ENCODE measurements at regions not wholly inside any gene's neighbourhood (a gene's known extent, or its start where the extent isn't known, plus 50 kb on each side); places are given as distances from the start of the nearest gene placed in this dataset.

DNA sequence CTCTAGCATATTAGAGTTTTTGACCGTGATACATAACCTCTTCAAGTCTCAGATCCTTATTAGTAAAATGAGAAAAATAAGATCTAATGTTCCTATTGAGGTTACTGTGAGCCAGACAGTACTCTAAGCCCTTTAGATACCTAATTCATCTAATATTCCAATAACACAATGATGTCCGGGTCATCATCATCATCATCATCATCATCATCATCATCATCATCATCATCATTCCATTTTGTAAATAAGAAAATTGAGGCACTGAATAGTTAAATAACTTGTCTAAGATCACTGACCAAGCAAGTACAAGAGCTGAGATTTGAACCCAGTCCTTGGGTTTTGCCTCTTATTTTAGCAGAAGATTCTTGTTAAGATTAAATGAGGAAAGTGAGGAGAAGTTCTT lies 643.0 kb downstream of the HDGFL1 start:
- Histone ChIP-seq H3K36me3 (no peaks in the 10 kb centered on the region), H3K9me3 (peaks cover 11% of the 10 kb centered on the region), H3K4me1 (peaks cover 3% of the 10 kb centered on the region; the same call in 1 of the 2 replicates), H3K4me3 (ENCODE audit: low read depth, low read length) (no peak overlapping the region), H3K27me3 (no peaks in the 10 kb centered on the region)
- DNase-seq: no peak
- TF ChIP-seq, protein P1, sequence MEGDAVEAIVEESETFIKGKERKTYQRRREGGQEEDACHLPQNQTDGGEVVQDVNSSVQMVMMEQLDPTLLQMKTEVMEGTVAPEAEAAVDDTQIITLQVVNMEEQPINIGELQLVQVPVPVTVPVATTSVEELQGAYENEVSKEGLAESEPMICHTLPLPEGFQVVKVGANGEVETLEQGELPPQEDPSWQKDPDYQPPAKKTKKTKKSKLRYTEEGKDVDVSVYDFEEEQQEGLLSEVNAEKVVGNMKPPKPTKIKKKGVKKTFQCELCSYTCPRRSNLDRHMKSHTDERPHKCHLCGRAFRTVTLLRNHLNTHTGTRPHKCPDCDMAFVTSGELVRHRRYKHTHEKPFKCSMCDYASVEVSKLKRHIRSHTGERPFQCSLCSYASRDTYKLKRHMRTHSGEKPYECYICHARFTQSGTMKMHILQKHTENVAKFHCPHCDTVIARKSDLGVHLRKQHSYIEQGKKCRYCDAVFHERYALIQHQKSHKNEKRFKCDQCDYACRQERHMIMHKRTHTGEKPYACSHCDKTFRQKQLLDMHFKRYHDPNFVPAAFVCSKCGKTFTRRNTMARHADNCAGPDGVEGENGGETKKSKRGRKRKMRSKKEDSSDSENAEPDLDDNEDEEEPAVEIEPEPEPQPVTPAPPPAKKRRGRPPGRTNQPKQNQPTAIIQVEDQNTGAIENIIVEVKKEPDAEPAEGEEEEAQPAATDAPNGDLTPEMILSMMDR (IDR thresholded peaks at IDR 0.05; ENCODE audit: low read depth, low read length): no peak

DNA sequence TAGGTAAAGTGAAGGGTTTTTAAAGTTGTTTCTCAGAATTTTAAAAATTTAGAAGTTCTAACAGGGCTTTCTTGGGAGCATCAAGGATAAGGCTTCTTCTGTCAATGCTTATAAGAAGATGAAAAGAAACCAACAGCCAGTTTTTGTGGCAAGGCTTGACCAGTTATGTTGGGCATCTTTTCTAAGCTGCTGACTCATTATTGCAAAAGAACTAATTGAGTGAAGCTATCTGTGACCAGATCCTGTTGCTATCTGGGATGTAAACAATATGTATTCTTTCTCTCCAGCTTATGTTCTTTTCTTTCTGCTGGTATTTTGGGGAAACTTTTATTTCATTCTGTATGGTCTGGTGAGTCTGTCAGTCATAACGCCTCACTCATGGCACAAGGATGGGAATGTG lies 643.8 kb downstream of the HDGFL1 start:
- Histone ChIP-seq H3K27me3 (no peaks in the 10 kb centered on the region), H3K36me3 (no peaks in the 10 kb centered on the region), H3K4me1 (peaks cover 3% of the 10 kb centered on the region; the same call in 1 of the 2 replicates), H3K4me3 (ENCODE audit: low read depth, low read length) (no peak overlapping the region), H3K9me3 (peaks cover 5% of the 10 kb centered on the region)
- TF ChIP-seq, protein P1 (IDR thresholded peaks at IDR 0.05; ENCODE audit: low read depth, low read length): no peak
- DNase-seq: no peak

- H3K27me3 ChIP-seq: no peaks in the 10 kb centered on the region
- peaks cover 6% of the 10 kb centered on the region for H3K4me1 ChIP-seq
- DNase-seq: no peak
- TF ChIP-seq, protein P1 (IDR thresholded peaks at IDR 0.05; ENCODE audit: low read depth, low read length): no peak
- no peak overlapping the region for H3K4me3 ChIP-seq (ENCODE audit: low read depth, low read length)
- H3K9me3 ChIP-seq: peaks cover 1% of the 10 kb centered on the region
- no peaks in the 10 kb centered on the region for H3K36me3 ChIP-seq
These were observed 644.3 kb downstream of the HDGFL1 start for GRCh38 chr6:23213651-23214050.

- TF ChIP-seq, protein P1 (IDR thresholded peaks at IDR 0.05; ENCODE audit: low read depth, low read length): no peak
- peak; percentile 72 for DNase-seq
- Histone ChIP-seq H3K4me3 (ENCODE audit: low read depth, low read length) (no peak overlapping the region), H3K36me3 (no peaks in the 10 kb centered on the region), H3K4me1 (peaks cover 11% of the 10 kb centered on the region), H3K9me3 (no peaks in the 10 kb centered on the region), H3K27me3 (no peaks in the 10 kb centered on the region)
These were observed 649.4 kb downstream of the HDGFL1 start for GRCh38 chr6:23218751-23219150.

DNA sequence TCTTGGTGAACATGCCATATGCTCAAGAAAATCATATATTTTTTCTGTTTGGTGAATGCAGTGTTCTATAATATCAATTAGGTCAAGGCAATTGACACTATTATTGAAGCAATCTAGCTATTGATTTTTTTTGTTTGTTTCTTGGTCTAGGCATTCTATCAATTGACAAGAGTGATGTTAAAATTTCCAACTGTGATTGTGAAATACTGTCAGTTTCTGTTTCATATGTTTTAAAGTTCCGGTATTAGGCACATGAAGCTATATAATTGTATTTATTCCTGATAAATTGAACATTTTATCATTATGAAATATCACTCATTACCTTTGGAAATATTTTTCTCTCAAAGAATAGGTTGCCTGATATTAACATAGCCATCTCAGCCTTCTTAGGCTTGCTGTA lies 653.4 kb downstream of the HDGFL1 start:
- no peak for DNase-seq
- Histone ChIP-seq H3K4me1 (peaks cover 8% of the 10 kb centered on the region), H3K27me3 (no peaks in the 10 kb centered on the region), H3K4me3 (ENCODE audit: low read depth, low read length) (no peak overlapping the region), H3K9me3 (no peaks in the 10 kb centered on the region), H3K36me3 (no peaks in the 10 kb centered on the region)
- TF ChIP-seq, protein P1 (IDR thresholded peaks at IDR 0.05; ENCODE audit: low read depth, low read length): no peak

- no peak for DNase-seq
- H3K27me3 ChIP-seq: no peaks in the 10 kb centered on the region
- H3K9me3 ChIP-seq: no peaks in the 10 kb centered on the region
- H3K36me3 ChIP-seq: no peaks in the 10 kb centered on the region
- no peak overlapping the region for H3K4me3 ChIP-seq (ENCODE audit: low read depth, low read length)
- TF ChIP-seq, protein P1 (IDR thresholded peaks at IDR 0.05; ENCODE audit: low read depth, low read length): no peak
- H3K4me1 ChIP-seq: peaks cover 2% of the 10 kb centered on the region
These were observed 655.2 kb downstream of the HDGFL1 start for GRCh38 chr6:23224540-23224939.
